HEK293 (cell line): ENCODE measurements at regions not wholly inside any gene's neighbourhood (a gene's known extent, or its start where the extent isn't known, plus 50 kb on each side); places are given as distances from the start of the nearest gene placed in this dataset.

Source experiments
- CTCF ChIA-PET: fragments of 350-600 bp; formaldehyde crosslinking; extraction: SDS; loops from one replicate; lab custom pipeline; 2021; ENCODE audit warnings: antibody characterized with exemption; lab: Yijun Ruan, JAX
- POLR2A ChIA-PET: fragments of 300-600 bp; formaldehyde crosslinking; extraction: SDS; loops from one replicate; lab custom pipeline; 2020; ENCODE audit warnings: antibody characterized with exemption, inconsistent platforms; lab: Yijun Ruan, JAX
- H3K27ac ChIP-seq: fragments of 200-500 bp; sonication (Bioruptor generic); 2 replicates; pipeline ENCODE4 v1.5.1; 2014; ENCODE audit warnings: low read depth, low read length, control low read depth, inconsistent platforms; ENCODE audit errors: extremely low read depth
- H3K36me3 ChIP-seq, 2 experiments: fragments of 200-500 bp in 1 of 2; sonication (Bioruptor generic) in 1 of 2; 1 replicate in 1 of 2; 2 replicates in 1 of 2; pipeline ENCODE4 v1.5.1; 2014 to 2017; ENCODE audit warnings: inconsistent platforms in 2 of 2, low read length in 2 of 2; ENCODE audit not compliant: control insufficient read depth in 2 of 2, insufficient read depth in 1 of 2
- H3K4me1 ChIP-seq: fragments of 200-500 bp; sonication (Bioruptor generic); 2 replicates; pipeline ENCODE4 v1.5.1; 2014; ENCODE audit warnings: mild to moderate bottlenecking, low read length, inconsistent platforms; ENCODE audit not compliant: control insufficient read depth, insufficient read depth
- H3K4me3 ChIP-seq: 2 replicates; pipeline ENCODE4 v1.5.1; 2011; ENCODE audit warnings: low read depth, mild to moderate bottlenecking, control low read depth, low read length, moderate library complexity
- H3K9me3 ChIP-seq: fragments of 200-500 bp; sonication (Bioruptor generic); 2 replicates; pipeline ENCODE4 v1.5.1; 2014; ENCODE audit warnings: low read depth, low read length, inconsistent platforms; ENCODE audit not compliant: control insufficient read depth, insufficient read depth
- AEBP2 ChIP-seq: fragments of 450-650 bp; formaldehyde crosslinking; IDR thresholded peaks from 2 replicates; pipeline ENCODE4 v1.5.1; 2016; ENCODE audit warnings: missing biosample characterization, missing genetic modification characterization, borderline replicate concordance
- ATF2 ChIP-seq: fragments of 450-650 bp; formaldehyde crosslinking; IDR thresholded peaks from 2 replicates; pipeline ENCODE4 v1.5.1; 2016; ENCODE audit warnings: missing biosample characterization, missing genetic modification characterization, low read depth
- BCL11B ChIP-seq: fragments of 450-650 bp; formaldehyde crosslinking; IDR thresholded peaks from 2 replicates; pipeline ENCODE4 v1.5.1; 2016; ENCODE audit warnings: low read depth, missing biosample characterization, missing genetic modification characterization
- OVOL3 ChIP-seq: fragments of 450-650 bp; formaldehyde crosslinking; IDR thresholded peaks from 2 replicates; pipeline ENCODE4 v1.5.1; 2016; ENCODE audit warnings: missing biosample characterization, missing genetic modification characterization
- PRDM4 ChIP-seq: fragments of 450-650 bp; formaldehyde crosslinking; IDR thresholded peaks from 2 replicates; pipeline ENCODE4 v1.5.1; 2017; ENCODE audit warnings: missing biosample characterization, missing genetic modification characterization
- ZBTB7A ChIP-seq: fragments of 450-650 bp; formaldehyde crosslinking; IDR thresholded peaks from 2 replicates; pipeline ENCODE4 v1.5.1; 2016; ENCODE audit warnings: low read depth, missing biosample characterization, missing genetic modification characterization
- ZIC2 ChIP-seq: fragments of 450-650 bp; formaldehyde crosslinking; IDR thresholded peaks from 2 replicates; pipeline ENCODE4 v1.5.1; 2016; ENCODE audit warnings: missing biosample characterization, missing genetic modification characterization
- ZNF10 ChIP-seq: fragments of 450-650 bp; formaldehyde crosslinking; IDR thresholded peaks from 2 replicates; pipeline ENCODE4 v1.5.1; 2017; ENCODE audit warnings: missing biosample characterization, missing genetic modification characterization
- ZNF112 ChIP-seq: fragments of 450-650 bp; formaldehyde crosslinking; IDR thresholded peaks from 2 replicates; pipeline ENCODE4 v1.5.0; 2017; ENCODE audit warnings: missing biosample characterization, missing genetic modification characterization
- ZNF140 ChIP-seq: fragments of 450-650 bp; formaldehyde crosslinking; IDR thresholded peaks from 2 replicates; pipeline ENCODE4 v1.5.1; 2016; ENCODE audit warnings: missing biosample characterization, missing genetic modification characterization
- ZNF174 ChIP-seq: fragments of 450-650 bp; formaldehyde crosslinking; IDR thresholded peaks from 2 replicates; pipeline ENCODE4 v1.5.0; 2017; ENCODE audit warnings: missing biosample characterization, mild to moderate bottlenecking, missing genetic modification characterization
- ZNF214 ChIP-seq: fragments of 450-650 bp; formaldehyde crosslinking; IDR thresholded peaks from 2 replicates; pipeline ENCODE4 v1.5.1; 2017; ENCODE audit warnings: missing biosample characterization, mild to moderate bottlenecking, missing genetic modification characterization, borderline replicate concordance
- ZNF280C ChIP-seq: fragments of 450-650 bp; formaldehyde crosslinking; IDR thresholded peaks from 2 replicates; pipeline ENCODE4 v1.5.1; 2016; ENCODE audit warnings: missing biosample characterization, missing genetic modification characterization
- ZNF302 ChIP-seq: fragments of 450-650 bp; formaldehyde crosslinking; IDR thresholded peaks from 2 replicates; pipeline ENCODE4 v1.5.1; 2016; ENCODE audit warnings: missing biosample characterization, missing genetic modification characterization, low read depth
- ZNF37A ChIP-seq: fragments of 450-650 bp; IDR thresholded peaks from 2 replicates; pipeline ENCODE4 v1.5.1; 2018; ENCODE audit warnings: missing biosample characterization, missing genetic modification characterization
- ZNF488 ChIP-seq: fragments of 450-650 bp; formaldehyde crosslinking; IDR thresholded peaks from 2 replicates; pipeline ENCODE4 v1.5.1; 2016; ENCODE audit warnings: missing biosample characterization, missing genetic modification characterization
- ZNF530 ChIP-seq: fragments of 450-650 bp; formaldehyde crosslinking; IDR thresholded peaks from 2 replicates; pipeline ENCODE4 v1.5.1; 2016; ENCODE audit warnings: low read depth, missing biosample characterization, missing genetic modification characterization
- ZNF548 ChIP-seq: fragments of 450-650 bp; formaldehyde crosslinking; IDR thresholded peaks from 2 replicates; pipeline ENCODE4 v1.5.1; 2016; ENCODE audit warnings: missing biosample characterization, missing genetic modification characterization
- ZNF596 ChIP-seq: fragments of 450-650 bp; IDR thresholded peaks from 2 replicates; pipeline ENCODE4 v1.5.0; 2018; ENCODE audit warnings: missing biosample characterization, mild to moderate bottlenecking, missing genetic modification characterization, moderate library complexity
- ZNF664 ChIP-seq: fragments of 450-650 bp; formaldehyde crosslinking; IDR thresholded peaks from 2 replicates; pipeline ENCODE4 v1.5.1; 2016; ENCODE audit warnings: missing biosample characterization, missing genetic modification characterization
- ZNF670 ChIP-seq: fragments of 450-650 bp; formaldehyde crosslinking; IDR thresholded peaks from 2 replicates; pipeline ENCODE4 v1.5.1; 2016; ENCODE audit warnings: missing biosample characterization, missing genetic modification characterization, low read depth
- ZNF830 ChIP-seq: fragments of 450-650 bp; IDR thresholded peaks from 2 replicates; pipeline ENCODE4 v1.5.0; 2018; ENCODE audit warnings: missing biosample characterization, missing genetic modification characterization, low read depth, mild to moderate bottlenecking, moderate library complexity
- ZNF837 ChIP-seq: fragments of 450-650 bp; formaldehyde crosslinking; IDR thresholded peaks from 2 replicates; pipeline ENCODE4 v1.5.1; 2016; ENCODE audit warnings: missing biosample characterization, missing genetic modification characterization
- TF ChIP-seq, protein P1 (sequence below): fragments of 450-650 bp; formaldehyde crosslinking; IDR thresholded peaks from 2 replicates; pipeline ENCODE4 v1.5.1; 2016; ENCODE audit warnings: missing biosample characterization, missing genetic modification characterization
- TF ChIP-seq, protein P2 (sequence below): fragments of 450-650 bp; formaldehyde crosslinking; IDR thresholded peaks from 2 replicates; pipeline ENCODE4 v1.5.1; 2016; ENCODE audit warnings: missing biosample characterization, missing genetic modification characterization

DNA sequence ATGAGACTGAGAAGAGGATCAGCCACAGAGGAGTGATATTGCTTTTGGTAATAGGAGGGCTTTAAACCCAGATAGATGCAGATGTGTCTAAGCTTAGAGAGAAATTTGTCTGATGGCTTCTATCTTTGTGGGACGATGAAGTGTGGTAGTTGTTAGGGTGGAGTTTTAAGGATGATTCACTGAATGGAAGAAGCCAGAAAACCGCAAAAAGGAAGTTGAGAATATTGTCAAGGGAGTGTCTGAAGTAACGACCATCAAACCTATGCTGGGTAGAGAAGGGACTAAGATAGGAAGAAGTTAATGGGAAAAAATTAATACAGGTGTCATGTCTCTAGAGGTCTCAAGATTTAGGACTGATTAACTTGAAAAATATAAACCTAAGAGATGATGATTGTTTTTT, 195.6 kb upstream of the MC4R start (continued):
- TF ChIP-seq, protein P1, sequence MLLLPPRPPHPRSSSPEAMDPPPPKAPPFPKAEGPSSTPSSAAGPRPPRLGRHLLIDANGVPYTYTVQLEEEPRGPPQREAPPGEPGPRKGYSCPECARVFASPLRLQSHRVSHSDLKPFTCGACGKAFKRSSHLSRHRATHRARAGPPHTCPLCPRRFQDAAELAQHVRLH (tag by site-specific recombination) = no peak
- TF ChIP-seq OVOL3 (tag by site-specific recombination) = no peak
- no peak for TF ChIP-seq ZNF174 (tag by site-specific recombination)
- TF ChIP-seq ZNF670 (tag by site-specific recombination) = no peak
- no peak for TF ChIP-seq ZNF664
- TF ChIP-seq BCL11B (tag by site-specific recombination) = no peak
- no peak for TF ChIP-seq ZBTB7A
- TF ChIP-seq ZNF530 (tag by site-specific recombination) = no peak
- TF ChIP-seq ZNF548 (tag by site-specific recombination) = no peak

DNA sequence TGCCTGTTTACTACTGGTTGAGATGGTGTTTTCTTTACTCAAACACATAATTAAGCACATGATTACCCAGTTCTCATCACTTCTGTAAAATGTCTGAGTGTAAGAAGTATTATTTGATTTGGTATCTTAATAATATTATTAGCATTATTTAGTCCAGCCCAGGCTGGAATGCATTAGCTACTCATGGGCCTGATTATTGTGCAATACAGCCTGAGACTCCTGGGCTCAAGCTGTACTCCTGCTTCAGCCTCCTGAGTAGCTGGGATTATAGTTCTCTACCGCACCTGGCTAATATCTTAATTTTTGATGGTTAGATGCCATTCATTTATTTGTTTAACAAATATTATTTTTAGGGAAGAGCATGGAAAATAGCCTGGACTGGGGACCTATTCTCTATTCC, 197.6 kb upstream of the MC4R start:
- H3K4me1 ChIP-seq = no peaks in the 10 kb centered on the region
- no peaks in the 10 kb centered on the region for H3K9me3 ChIP-seq
- H3K36me3 ChIP-seq = no peaks in the 10 kb centered on the region
- POLR2A ChIA-PET = no interaction called here
- CTCF ChIA-PET = no interaction called here
- TF ChIP-seq ZNF112 (tag by site-specific recombination) (no peak), ZNF37A (tag by site-specific recombination) (no peak), ZNF10 (tag by site-specific recombination) (no peak), ZNF214 (tag by site-specific recombination) (no peak), ZNF596 (tag by site-specific recombination) (no peak), AEBP2 (tag by site-specific recombination) (no peak), ATF2 (no peak), ZNF830 (no peak), ZNF280C (tag by site-specific recombination) (no peak), ZNF837 (tag by site-specific recombination) (no peak)
- H3K27ac ChIP-seq = no peak overlapping the region
- no peak overlapping the region for H3K4me3 ChIP-seq

- no peak overlapping the region for H3K27ac ChIP-seq
- no peaks in the 10 kb centered on the region for H3K9me3 ChIP-seq
- no peak overlapping the region for H3K4me3 ChIP-seq
- ChIA-PET CTCF (no interaction called here), POLR2A (no interaction called here)
- H3K36me3 ChIP-seq = no peaks in the 10 kb centered on the region
- no peaks in the 10 kb centered on the region for H3K4me1 ChIP-seq
- TF ChIP-seq PRDM4 = no peak
- TF ChIP-seq, protein P2, sequence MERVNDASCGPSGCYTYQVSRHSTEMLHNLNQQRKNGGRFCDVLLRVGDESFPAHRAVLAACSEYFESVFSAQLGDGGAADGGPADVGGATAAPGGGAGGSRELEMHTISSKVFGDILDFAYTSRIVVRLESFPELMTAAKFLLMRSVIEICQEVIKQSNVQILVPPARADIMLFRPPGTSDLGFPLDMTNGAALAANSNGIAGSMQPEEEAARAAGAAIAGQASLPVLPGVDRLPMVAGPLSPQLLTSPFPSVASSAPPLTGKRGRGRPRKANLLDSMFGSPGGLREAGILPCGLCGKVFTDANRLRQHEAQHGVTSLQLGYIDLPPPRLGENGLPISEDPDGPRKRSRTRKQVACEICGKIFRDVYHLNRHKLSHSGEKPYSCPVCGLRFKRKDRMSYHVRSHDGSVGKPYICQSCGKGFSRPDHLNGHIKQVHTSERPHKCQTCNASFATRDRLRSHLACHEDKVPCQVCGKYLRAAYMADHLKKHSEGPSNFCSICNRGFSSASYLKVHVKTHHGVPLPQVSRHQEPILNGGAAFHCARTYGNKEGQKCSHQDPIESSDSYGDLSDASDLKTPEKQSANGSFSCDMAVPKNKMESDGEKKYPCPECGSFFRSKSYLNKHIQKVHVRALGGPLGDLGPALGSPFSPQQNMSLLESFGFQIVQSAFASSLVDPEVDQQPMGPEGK (tag by site-specific recombination) = no peak
- no peak for TF ChIP-seq ZNF140
- no peak for TF ChIP-seq ZNF302 (tag by site-specific recombination)
- TF ChIP-seq ZNF488 (tag by site-specific recombination) = no peak
- no peak for TF ChIP-seq ZIC2 (tag by site-specific recombination)
Measured at GRCh38 chr18:60577457-60577856, 204.9 kb upstream of the MC4R start.
